Bronchial epithelial cell (primary cell): ENCODE measurements at regions not wholly inside any gene's neighbourhood (a gene's known extent, or its start where the extent isn't known, plus 50 kb on each side); places are given as distances from the start of the nearest gene placed in this dataset.

ENCODE experiments used
- DNase-seq: peaks from one replicate; pipeline ENCODE4 v3.0.0-alpha.2; 2010; ENCODE audit warnings: low read depth
- FAIRE-seq: peaks from 2 replicates; lab custom pipeline; 2011; peaks lifted over from hg19 to GRCh38; lab: Jason Lieb, UNC
- H3K27me3 ChIP-seq: 2 replicates; pipeline ENCODE4 v1.5.1; 2011; ENCODE audit warnings: low read length; ENCODE audit not compliant: control insufficient read depth, insufficient read depth
- H3K36me3 ChIP-seq: 2 replicates; pipeline ENCODE4 v1.5.1; 2011; ENCODE audit warnings: low read length; ENCODE audit not compliant: control insufficient read depth, insufficient read depth
- H3K4me3 ChIP-seq: 2 replicates; pipeline ENCODE4 v1.5.1; 2011; ENCODE audit warnings: mild to moderate bottlenecking, low read depth, low read length, control low read depth
- CTCF ChIP-seq: IDR thresholded peaks from 2 replicates; pipeline ENCODE4 v1.5.1; 2011; ENCODE audit warnings: mild to moderate bottlenecking, moderate library complexity, low read length, control low read depth, inconsistent platforms; ENCODE audit not compliant: insufficient read depth, severe bottlenecking

DNA sequence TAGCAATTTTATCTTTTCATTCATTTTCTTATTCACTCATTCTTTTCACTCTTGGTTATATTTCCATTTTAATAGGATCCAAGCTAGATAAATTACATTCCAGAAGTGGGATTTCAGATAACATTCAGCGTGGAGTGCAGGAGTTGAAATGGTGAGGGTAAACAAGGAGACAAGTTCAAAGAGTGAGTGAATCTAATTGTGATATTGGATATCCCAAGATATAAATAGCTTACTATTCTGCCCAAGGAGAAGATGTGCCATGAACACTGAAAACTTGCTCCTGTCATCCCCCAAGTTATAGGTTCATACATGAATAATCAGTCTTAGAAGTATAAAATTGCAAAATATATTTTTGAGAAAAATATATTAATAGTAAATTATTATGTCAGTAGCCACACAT, 459.3 kb downstream of the CETN3 start:
- Histone ChIP-seq H3K27me3 (no peaks in the 10 kb centered on the region), H3K36me3 (no peaks in the 10 kb centered on the region), H3K4me3 (no peak overlapping the region)
- no peak for TF ChIP-seq CTCF
- DNase-seq (no peak), FAIRE-seq (no peak)

DNA sequence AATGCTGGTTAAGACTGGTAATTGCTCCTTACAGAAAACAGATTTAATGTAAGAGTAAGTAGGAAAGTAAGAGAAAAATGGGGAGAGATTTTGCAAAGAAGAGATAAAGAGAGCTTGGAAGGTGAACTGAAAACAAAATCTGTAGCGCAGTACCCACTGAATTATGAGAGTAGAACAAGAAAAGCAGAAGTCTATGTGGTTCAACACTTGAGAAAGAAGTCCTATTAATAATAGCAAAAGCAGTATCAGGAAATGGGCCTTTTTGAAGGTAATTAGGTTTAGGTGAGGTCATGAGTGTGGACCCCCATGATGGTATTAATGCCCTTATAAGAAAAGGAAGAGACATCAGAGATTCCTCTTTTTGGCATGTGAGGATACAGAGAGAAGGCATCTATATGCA, 460.6 kb downstream of the CETN3 start:
- Histone ChIP-seq H3K27me3 (no peaks in the 10 kb centered on the region), H3K4me3 (no peak overlapping the region), H3K36me3 (no peaks in the 10 kb centered on the region)
- DNase-seq (no peak), FAIRE-seq (no peak)
- TF ChIP-seq CTCF, result no peak

GRCh38 chr5:89946916-89947315, 462.6 kb downstream of the CETN3 start:
- no peaks in the 10 kb centered on the region for H3K27me3 ChIP-seq
- FAIRE-seq, result no peak
- no peak overlapping the region for H3K4me3 ChIP-seq
- TF ChIP-seq CTCF, result no peak
- no peak for DNase-seq
- H3K36me3 ChIP-seq, result no peaks in the 10 kb centered on the region

DNA sequence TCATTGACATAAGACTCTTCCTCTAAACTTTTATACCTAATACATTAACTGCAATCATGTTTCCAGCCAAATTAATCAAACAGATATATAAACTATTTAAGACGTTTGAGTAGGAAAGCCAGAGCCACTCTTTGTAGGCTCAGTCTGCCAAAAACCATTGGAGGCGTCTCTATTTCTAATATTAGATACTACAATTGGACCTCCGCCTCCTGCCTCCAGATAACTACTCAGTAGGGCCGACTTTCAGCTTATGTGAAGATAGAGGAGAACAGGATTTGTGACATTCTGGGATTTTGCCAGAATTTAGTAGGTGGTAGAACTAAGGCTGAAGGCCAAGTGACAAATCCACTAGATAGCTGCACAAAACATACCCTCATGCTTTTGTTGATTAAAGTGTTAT, 463.0 kb downstream of the CETN3 start:
- TF ChIP-seq CTCF, result no peak
- H3K4me3 ChIP-seq, result no peak overlapping the region
- no peaks in the 10 kb centered on the region for H3K27me3 ChIP-seq
- DNase-seq (no peak), FAIRE-seq (no peak)
- H3K36me3 ChIP-seq, result no peaks in the 10 kb centered on the region

DNA sequence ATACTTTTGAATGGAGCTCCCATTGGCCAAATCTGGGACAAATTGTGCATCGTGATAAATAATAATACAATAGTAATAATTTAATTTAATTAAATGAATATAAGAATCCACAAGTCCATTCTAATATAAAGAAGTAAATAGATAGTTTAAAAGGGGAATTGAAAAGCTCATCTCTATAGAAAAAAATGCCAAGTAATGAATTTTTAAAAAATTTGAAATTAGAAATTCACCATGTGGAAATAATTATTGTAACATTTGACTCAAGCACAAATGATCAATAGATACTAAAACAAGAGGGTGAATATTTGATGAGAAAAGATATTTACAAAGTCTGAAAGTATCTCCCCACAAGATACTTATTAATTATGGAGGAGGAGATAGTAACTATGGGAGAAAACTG, 467.4 kb downstream of the CETN3 start:
- FAIRE-seq (no peak), DNase-seq (no peak)
- H3K4me3 ChIP-seq, result no peak overlapping the region
- H3K27me3 ChIP-seq, result no peaks in the 10 kb centered on the region
- no peak for TF ChIP-seq CTCF
- H3K36me3 ChIP-seq, result no peaks in the 10 kb centered on the region

GRCh38 chr5:89936576-89936975, 473.0 kb downstream of the CETN3 start:
- H3K27me3 ChIP-seq, result no peaks in the 10 kb centered on the region
- TF ChIP-seq CTCF, result no peak
- DNase-seq (peak; percentile 51), FAIRE-seq (no peak)
- H3K4me3 ChIP-seq, result no peak overlapping the region
- no peaks in the 10 kb centered on the region for H3K36me3 ChIP-seq
